Lower lobe of right lung (tissue), 2 donors: ENCODE measurements at regions not wholly inside any gene's neighbourhood (a gene's known extent, or its start where the extent isn't known, plus 50 kb on each side); places are given as distances from the start of the nearest gene placed in this dataset.

Source experiments
- ATAC-seq, 2 donors: fragments of 200-7000 bp; cut with Tn5 transposase; one replicate each; pipeline ENCODE4 v1.9.1; 2020 to 2022; ENCODE audit warnings: mild to moderate bottlenecking in 2 of 2, moderate library complexity in 2 of 2
- DNase-seq: peaks from one replicate; pipeline ENCODE4 v3.0.0-alpha.2; 2020
- H3K27ac ChIP-seq: fragments of 200-600 bp; one replicate; pipeline ENCODE4 v1.8.0; 2022
- H3K27me3 ChIP-seq: fragments of 200-600 bp; one replicate; pipeline ENCODE4 v1.8.0; 2022; ENCODE audit warnings: low read depth
- H3K36me3 ChIP-seq: fragments of 200-600 bp; one replicate; pipeline ENCODE4 v1.8.0; 2022; ENCODE audit warnings: mild to moderate bottlenecking
- H3K4me1 ChIP-seq: fragments of 200-600 bp; one replicate; pipeline ENCODE4 v1.8.0; 2022
- H3K4me3 ChIP-seq: fragments of 200-600 bp; one replicate; pipeline ENCODE4 v1.8.0; 2022; ENCODE audit warnings: mild to moderate bottlenecking
- H3K9me3 ChIP-seq: fragments of 200-600 bp; one replicate; pipeline ENCODE4 v1.8.0; 2022
- intact Hi-C: fragments of 100-400 bp; cut with DNase I; formaldehyde crosslinking; loops from one replicate; pipeline ENCODE4 v1.11.0; 2022
- TF ChIP-seq, protein P1 (sequence below): fragments of 200-600 bp; IDR thresholded peaks from one replicate; pipeline ENCODE4 v1.8.0; 2022; ENCODE audit warnings: antibody characterized with exemption, mild to moderate bottlenecking
- donor health status: DM: no; HTN: yes; CAD: no; lungs with severe emphysema.

DNA sequence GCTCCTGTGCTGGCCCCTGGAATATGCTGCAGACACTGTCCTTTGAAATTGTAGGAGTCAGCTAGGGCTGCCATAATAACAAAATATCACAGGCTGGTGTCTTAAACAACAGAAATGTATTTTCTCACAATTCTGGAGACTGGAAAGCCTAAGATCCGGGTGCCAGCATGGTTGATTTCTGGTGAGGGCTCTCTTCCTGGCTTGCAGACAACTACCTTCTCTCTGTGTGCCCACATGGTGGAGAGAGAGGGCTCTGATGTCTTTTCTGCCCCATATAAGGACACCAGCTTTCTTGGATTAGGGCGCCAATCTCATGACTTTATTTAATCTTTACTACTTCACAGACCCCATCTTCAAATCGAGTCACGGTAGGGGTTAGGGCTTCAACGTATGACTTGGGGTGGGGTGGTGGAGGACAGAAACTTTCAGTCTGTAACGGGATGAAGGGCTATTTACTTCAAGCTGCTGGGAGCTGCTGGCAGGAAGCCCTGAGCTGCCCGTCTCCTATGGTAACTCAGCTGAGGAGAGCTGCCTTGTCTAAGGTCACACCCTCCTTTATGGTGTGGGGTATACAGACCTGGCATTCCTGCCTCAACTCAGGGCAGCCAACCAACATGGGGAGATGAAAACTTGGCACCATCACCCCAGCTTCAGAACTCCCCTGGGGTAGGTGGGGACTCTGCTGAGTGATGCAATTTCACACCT lies 142.9 kb upstream of the ZBED5 start:
- intact Hi-C loops: no loop called here
- ATAC-seq (no peak), DNase-seq (no peak)
- Histone ChIP-seq H3K4me3 (no peak overlapping the region), H3K9me3 (no peaks in the 10 kb centered on the region), H3K4me1 (no peaks in the 10 kb centered on the region), H3K36me3 (no peaks in the 10 kb centered on the region), H3K27me3 (peaks cover 4% of the 10 kb centered on the region), H3K27ac (no peak overlapping the region)
- TF ChIP-seq, protein P1, sequence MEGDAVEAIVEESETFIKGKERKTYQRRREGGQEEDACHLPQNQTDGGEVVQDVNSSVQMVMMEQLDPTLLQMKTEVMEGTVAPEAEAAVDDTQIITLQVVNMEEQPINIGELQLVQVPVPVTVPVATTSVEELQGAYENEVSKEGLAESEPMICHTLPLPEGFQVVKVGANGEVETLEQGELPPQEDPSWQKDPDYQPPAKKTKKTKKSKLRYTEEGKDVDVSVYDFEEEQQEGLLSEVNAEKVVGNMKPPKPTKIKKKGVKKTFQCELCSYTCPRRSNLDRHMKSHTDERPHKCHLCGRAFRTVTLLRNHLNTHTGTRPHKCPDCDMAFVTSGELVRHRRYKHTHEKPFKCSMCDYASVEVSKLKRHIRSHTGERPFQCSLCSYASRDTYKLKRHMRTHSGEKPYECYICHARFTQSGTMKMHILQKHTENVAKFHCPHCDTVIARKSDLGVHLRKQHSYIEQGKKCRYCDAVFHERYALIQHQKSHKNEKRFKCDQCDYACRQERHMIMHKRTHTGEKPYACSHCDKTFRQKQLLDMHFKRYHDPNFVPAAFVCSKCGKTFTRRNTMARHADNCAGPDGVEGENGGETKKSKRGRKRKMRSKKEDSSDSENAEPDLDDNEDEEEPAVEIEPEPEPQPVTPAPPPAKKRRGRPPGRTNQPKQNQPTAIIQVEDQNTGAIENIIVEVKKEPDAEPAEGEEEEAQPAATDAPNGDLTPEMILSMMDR: no peak

DNA sequence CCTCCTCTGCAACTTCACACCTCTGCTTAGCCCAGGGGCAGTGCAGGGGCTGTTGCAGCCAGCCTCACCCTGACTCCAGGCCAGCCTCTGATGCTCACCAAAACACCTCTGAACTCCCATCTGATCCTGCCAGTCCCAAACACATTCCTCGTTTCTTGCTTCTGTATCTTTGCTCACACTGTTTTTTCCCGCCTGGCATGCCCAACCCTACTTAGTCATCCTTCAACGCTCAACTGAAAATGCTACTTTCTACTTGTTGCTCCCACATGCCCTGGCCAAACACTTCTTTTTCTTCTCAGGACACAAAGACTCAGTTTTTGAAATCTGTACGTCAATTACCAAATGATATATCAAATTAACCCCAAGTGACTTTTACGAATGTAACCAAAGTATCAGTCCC lies 140.8 kb upstream of the ZBED5 start:
- TF ChIP-seq, protein P1: no peak

DNA sequence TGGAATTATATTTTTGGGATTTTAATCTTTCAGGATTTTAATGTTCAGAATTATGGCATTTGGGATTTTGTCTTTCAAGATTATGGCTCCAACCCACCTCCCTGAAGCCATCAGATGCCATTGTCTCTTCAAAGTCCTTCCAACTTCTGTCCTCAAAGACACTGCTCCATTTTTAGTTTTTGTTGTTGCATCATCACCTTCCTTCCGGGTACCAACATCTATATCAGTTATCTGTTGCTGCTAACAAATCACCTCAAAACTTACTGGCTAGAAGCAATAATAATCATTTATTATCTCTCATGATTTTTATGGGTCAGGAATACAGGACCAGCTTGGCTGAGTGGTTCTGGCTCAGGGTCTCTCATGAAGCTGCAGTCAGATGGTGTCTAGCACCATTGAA lies 138.8 kb upstream of the ZBED5 start:
- no peak for DNase-seq
- Histone ChIP-seq H3K27me3 (peaks cover 4% of the 10 kb centered on the region), H3K4me3 (no peak overlapping the region), H3K27ac (no peak overlapping the region), H3K4me1 (no peaks in the 10 kb centered on the region), H3K36me3 (no peaks in the 10 kb centered on the region), H3K9me3 (no peaks in the 10 kb centered on the region)
- TF ChIP-seq, protein P1: no peak
- intact Hi-C loops: no loop called here
- no peak for ATAC-seq

More for the DNA sequence above, 140.8 kb upstream of the ZBED5 start:
- no peaks in the 10 kb centered on the region for H3K9me3 ChIP-seq
- H3K27ac ChIP-seq: no peak overlapping the region
- no peaks in the 10 kb centered on the region for H3K36me3 ChIP-seq
- no peak for ATAC-seq
- H3K4me3 ChIP-seq: no peak overlapping the region
- H3K4me1 ChIP-seq: no peaks in the 10 kb centered on the region
- intact Hi-C loops: no loop called here
- H3K27me3 ChIP-seq: peaks cover 4% of the 10 kb centered on the region
- DNase-seq: no peak

DNA sequence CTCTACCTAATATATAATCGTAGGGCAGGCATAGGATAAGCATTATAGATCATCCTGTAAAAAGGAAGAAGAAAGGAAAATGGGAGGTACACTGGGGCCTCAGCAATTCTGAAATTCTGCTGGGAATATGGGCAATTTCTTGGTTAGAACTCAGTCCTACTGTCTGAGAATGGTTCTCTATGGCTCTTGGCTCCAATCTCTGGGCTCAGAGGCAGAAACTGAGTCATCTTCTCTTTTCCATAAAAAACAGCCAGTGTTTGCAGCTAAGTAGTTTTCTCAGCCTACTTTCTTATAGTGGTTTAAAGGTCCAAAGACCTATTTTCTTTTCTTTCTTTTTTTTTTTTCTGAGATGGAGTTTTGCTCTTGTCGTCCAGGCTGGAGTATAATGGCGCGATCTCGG lies 135.8 kb upstream of the ZBED5 start:
- peaks cover 4% of the 10 kb centered on the region for H3K27me3 ChIP-seq
- H3K36me3 ChIP-seq: no peaks in the 10 kb centered on the region
- DNase-seq: no peak
- no peak overlapping the region for H3K27ac ChIP-seq
- TF ChIP-seq, protein P1: no peak
- H3K4me3 ChIP-seq: no peak overlapping the region
- no peaks in the 10 kb centered on the region for H3K4me1 ChIP-seq
- no peak for ATAC-seq
- no peaks in the 10 kb centered on the region for H3K9me3 ChIP-seq
- intact Hi-C loops: no loop called here

DNA sequence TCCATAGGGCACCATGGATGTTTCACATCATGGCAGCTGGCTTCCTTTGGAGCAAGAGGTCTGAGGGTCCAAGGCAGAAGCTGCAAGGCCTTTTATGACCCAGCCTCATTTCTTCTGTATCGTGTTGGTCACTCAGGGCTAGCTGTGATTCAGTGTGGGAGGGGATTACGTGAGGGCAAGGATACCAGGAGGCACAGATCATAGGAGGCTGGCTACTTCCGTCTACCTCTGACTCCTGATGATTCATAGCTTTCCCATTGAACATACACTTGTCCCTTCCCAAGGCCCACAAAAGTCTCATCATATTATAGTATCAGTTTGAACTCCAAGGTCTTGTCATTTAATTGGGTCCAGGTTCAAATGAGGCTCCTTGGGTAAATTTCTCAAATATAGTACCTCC lies 135.3 kb upstream of the ZBED5 start:
- intact Hi-C loops: no loop called here
- Histone ChIP-seq H3K9me3 (no peaks in the 10 kb centered on the region), H3K27me3 (no peaks in the 10 kb centered on the region), H3K27ac (no peak overlapping the region), H3K36me3 (no peaks in the 10 kb centered on the region), H3K4me1 (no peaks in the 10 kb centered on the region), H3K4me3 (no peak overlapping the region)
- TF ChIP-seq, protein P1: no peak
- no peak for DNase-seq
- ATAC-seq: no peak
